ENCODE measurements at regions not wholly inside any gene's neighbourhood (a gene's known extent, or its start where the extent isn't known, plus 50 kb on each side); places are given as distances from the start of the nearest gene placed in this dataset.

- DNase-seq: no peak
- no peak overlapping the region for H3K4me3 Mint-ChIP-seq
- over 99% methylated on average over 8 of the region's 8 CpGs for WGBS (ENCODE audit: insufficient coverage)
- no peak overlapping the region for H3K27ac ChIP-seq (ENCODE audit: low read length)
- no peak overlapping the region for H3K4me3 ChIP-seq (ENCODE audit: control insufficient read depth in 1 of 2, extremely low read depth in 1 of 2, low read length in 1 of 2)
- no peaks in the 10 kb centered on the region for H3K36me3 Mint-ChIP-seq
- peaks cover 3 to 18% of the 10 kb centered on the region in 2 donors for H3K27me3 Mint-ChIP-seq
- no peaks in the 10 kb centered on the region for H3K4me1 ChIP-seq (ENCODE audit: control insufficient read depth in 1 of 2, extremely low read depth in 1 of 2, insufficient read depth in 2 of 2, low read length in 2 of 2)
- no peak overlapping the region for H3K27ac Mint-ChIP-seq
- POLR2A ChIA-PET: no interaction called here
- H3K4me1 Mint-ChIP-seq: no peaks in the 10 kb centered on the region
- peaks cover 0 to 26% of the 10 kb centered on the region in 2 experiments for H3K27me3 ChIP-seq (replicated peaks in 1 of 2; ENCODE audit: control insufficient read depth in 2 of 2, extremely low read depth in 1 of 2, insufficient read depth in 2 of 2, low read length in 1 of 2)
- CTCF ChIA-PET: no interaction called here
- no peaks in the 10 kb centered on the region for H3K9me3 ChIP-seq
- H3K9me3 Mint-ChIP-seq: no peaks in the 10 kb centered on the region
- ATAC-seq (replicated peaks in 1 of 4): no peak
- no peaks in the 10 kb centered on the region for H3K36me3 ChIP-seq (ENCODE audit: control insufficient read depth in 2 of 2, extremely low read depth in 1 of 2, insufficient read depth in 1 of 2, low read length in 1 of 2)
Measured at GRCh38 chr6:40892223-40892622, 146.8 kb downstream of the UNC5CL start.

GRCh38 chr6:40891686-40892085 lies 147.3 kb downstream of the UNC5CL start:
- Histone ChIP-seq H3K9me3 (no peaks in the 10 kb centered on the region), H3K36me3 (ENCODE audit: control insufficient read depth in 2 of 2, extremely low read depth in 1 of 2, insufficient read depth in 1 of 2, low read length in 1 of 2) (no peaks in the 10 kb centered on the region), H3K4me3 (ENCODE audit: control insufficient read depth in 1 of 2, extremely low read depth in 1 of 2, low read length in 1 of 2) (no peak overlapping the region), H3K4me1 (ENCODE audit: control insufficient read depth in 1 of 2, extremely low read depth in 1 of 2, insufficient read depth in 2 of 2, low read length in 2 of 2) (no peaks in the 10 kb centered on the region), H3K27ac (ENCODE audit: low read length) (no peak overlapping the region), H3K27me3 (replicated peaks in 1 of 2; ENCODE audit: control insufficient read depth in 2 of 2, extremely low read depth in 1 of 2, insufficient read depth in 2 of 2, low read length in 1 of 2) (peaks cover 0 to 22% of the 10 kb centered on the region in 2 experiments)
- H3K27ac Mint-ChIP-seq: no peak overlapping the region
- WGBS (ENCODE audit: insufficient coverage): 94% methylated on average over 4 of the region's 8 CpGs
- H3K36me3 Mint-ChIP-seq: no peaks in the 10 kb centered on the region
- POLR2A ChIA-PET: no interaction called here
- no peak overlapping the region for H3K4me3 Mint-ChIP-seq
- H3K27me3 Mint-ChIP-seq: peaks cover 0 to 15% of the 10 kb centered on the region in 2 donors
- no peaks in the 10 kb centered on the region for H3K4me1 Mint-ChIP-seq
- no peak for DNase-seq
- H3K9me3 Mint-ChIP-seq: no peaks in the 10 kb centered on the region
- CTCF ChIA-PET: no interaction called here
- ATAC-seq (replicated peaks in 1 of 4): no peak

- no peak for ATAC-seq (replicated peaks in 1 of 4)
Measured at GRCh38 chr6:40891131-40891530, 147.9 kb downstream of the UNC5CL start.

GRCh38 chr6:40889137-40889832 lies 149.7 kb downstream of the UNC5CL start:
- Mint-ChIP-seq H3K27ac (no peak overlapping the region), H3K27me3 (peaks cover 0 to 13% of the 10 kb centered on the region in 2 donors), H3K9me3 (no peaks in the 10 kb centered on the region), H3K4me1 (no peaks in the 10 kb centered on the region), H3K4me3 (no peak overlapping the region), H3K36me3 (no peaks in the 10 kb centered on the region)
- H3K4me3 ChIP-seq (ENCODE audit: control insufficient read depth in 1 of 2, extremely low read depth in 1 of 2, low read length in 1 of 2): no peak overlapping the region
- POLR2A ChIA-PET: no interaction called here
- 88% methylated on average over 3 of the region's 7 CpGs for WGBS (ENCODE audit: insufficient coverage)
- H3K27ac ChIP-seq (ENCODE audit: low read length): no peak overlapping the region
- H3K4me1 ChIP-seq (ENCODE audit: control insufficient read depth in 1 of 2, extremely low read depth in 1 of 2, insufficient read depth in 2 of 2, low read length in 2 of 2): no peaks in the 10 kb centered on the region
- CTCF ChIA-PET: no interaction called here
- ATAC-seq (replicated peaks in 1 of 4): no peak
- DNase-seq: no peak
- H3K36me3 ChIP-seq (ENCODE audit: control insufficient read depth in 2 of 2, extremely low read depth in 1 of 2, insufficient read depth in 1 of 2, low read length in 1 of 2): no peaks in the 10 kb centered on the region
- peaks cover 0 to 18% of the 10 kb centered on the region in 2 experiments for H3K27me3 ChIP-seq (replicated peaks in 1 of 2; ENCODE audit: control insufficient read depth in 2 of 2, extremely low read depth in 1 of 2, insufficient read depth in 2 of 2, low read length in 1 of 2)
- no peaks in the 10 kb centered on the region for H3K9me3 ChIP-seq

More at GRCh38 chr6:40891131-40891530, 147.9 kb downstream of the UNC5CL start:
- no peaks in the 10 kb centered on the region for H3K36me3 Mint-ChIP-seq
- no peak overlapping the region for H3K27ac ChIP-seq (ENCODE audit: low read length)
- H3K36me3 ChIP-seq (ENCODE audit: control insufficient read depth in 2 of 2, extremely low read depth in 1 of 2, insufficient read depth in 1 of 2, low read length in 1 of 2): no peaks in the 10 kb centered on the region
- H3K4me3 ChIP-seq (ENCODE audit: control insufficient read depth in 1 of 2, extremely low read depth in 1 of 2, low read length in 1 of 2): no peak overlapping the region
- no peaks in the 10 kb centered on the region for H3K9me3 ChIP-seq
- no peak overlapping the region for H3K4me3 Mint-ChIP-seq
- ChIA-PET POLR2A (no interaction called here), CTCF (no interaction called here)
- no peaks in the 10 kb centered on the region for H3K9me3 Mint-ChIP-seq
- H3K27me3 Mint-ChIP-seq: peaks cover 0 to 15% of the 10 kb centered on the region in 2 donors
- no peak overlapping the region for H3K27ac Mint-ChIP-seq
- no peaks in the 10 kb centered on the region for H3K4me1 ChIP-seq (ENCODE audit: control insufficient read depth in 1 of 2, extremely low read depth in 1 of 2, insufficient read depth in 2 of 2, low read length in 2 of 2)
- no peaks in the 10 kb centered on the region for H3K4me1 Mint-ChIP-seq
- WGBS (ENCODE audit: insufficient coverage): 61% methylated on average over 2 of the region's 2 CpGs
- DNase-seq: no peak
- peaks cover 0 to 22% of the 10 kb centered on the region in 2 experiments for H3K27me3 ChIP-seq (replicated peaks in 1 of 2; ENCODE audit: control insufficient read depth in 2 of 2, extremely low read depth in 1 of 2, insufficient read depth in 2 of 2, low read length in 1 of 2)

- H3K27me3 Mint-ChIP-seq: peaks cover 0 to 13% of the 10 kb centered on the region in 2 donors
- no CpG with 5 or more reads among the region's 3 CpGs for WGBS (ENCODE audit: insufficient coverage)
Measured at GRCh38 chr6:40888456-40888990, 150.5 kb downstream of the UNC5CL start.

GRCh38 chr6:40887792-40888340 lies 151.2 kb downstream of the UNC5CL start:
- Mint-ChIP-seq H3K4me1 (no peaks in the 10 kb centered on the region), H3K36me3 (no peaks in the 10 kb centered on the region)
- CTCF ChIA-PET: no interaction called here

More at GRCh38 chr6:40888456-40888990, 150.5 kb downstream of the UNC5CL start:
- peaks cover 0 to 18% of the 10 kb centered on the region in 2 experiments for H3K27me3 ChIP-seq (replicated peaks in 1 of 2; ENCODE audit: control insufficient read depth in 2 of 2, extremely low read depth in 1 of 2, insufficient read depth in 2 of 2, low read length in 1 of 2)
- no peak for DNase-seq
- POLR2A ChIA-PET: no interaction called here
- no peak overlapping the region for H3K4me3 ChIP-seq (ENCODE audit: control insufficient read depth in 1 of 2, extremely low read depth in 1 of 2, low read length in 1 of 2)
- H3K4me1 ChIP-seq (ENCODE audit: control insufficient read depth in 1 of 2, extremely low read depth in 1 of 2, insufficient read depth in 2 of 2, low read length in 2 of 2): no peaks in the 10 kb centered on the region
- H3K9me3 Mint-ChIP-seq: no peaks in the 10 kb centered on the region
- H3K36me3 ChIP-seq (ENCODE audit: control insufficient read depth in 2 of 2, extremely low read depth in 1 of 2, insufficient read depth in 1 of 2, low read length in 1 of 2): no peaks in the 10 kb centered on the region
- H3K4me1 Mint-ChIP-seq: no peaks in the 10 kb centered on the region
- H3K27ac Mint-ChIP-seq: no peak overlapping the region
- no peaks in the 10 kb centered on the region for H3K9me3 ChIP-seq
- H3K27ac ChIP-seq (ENCODE audit: low read length): no peak overlapping the region
- no peaks in the 10 kb centered on the region for H3K36me3 Mint-ChIP-seq
- CTCF ChIA-PET: no interaction called here
- no peak overlapping the region for H3K4me3 Mint-ChIP-seq
- ATAC-seq (replicated peaks in 1 of 4): no peak

More at GRCh38 chr6:40887792-40888340, 151.2 kb downstream of the UNC5CL start:
- DNase-seq: no peak
- Mint-ChIP-seq H3K27ac (no peak overlapping the region), H3K9me3 (no peaks in the 10 kb centered on the region), H3K27me3 (peaks cover 2 to 11% of the 10 kb centered on the region in 2 donors), H3K4me3 (no peak overlapping the region)
- peaks cover 0 to 14% of the 10 kb centered on the region in 2 experiments for H3K27me3 ChIP-seq (replicated peaks in 1 of 2; ENCODE audit: control insufficient read depth in 2 of 2, extremely low read depth in 1 of 2, insufficient read depth in 2 of 2, low read length in 1 of 2)
- no peak overlapping the region for H3K4me3 ChIP-seq (ENCODE audit: control insufficient read depth in 1 of 2, extremely low read depth in 1 of 2, low read length in 1 of 2)
- no peak for ATAC-seq (replicated peaks in 1 of 4)
- H3K36me3 ChIP-seq (ENCODE audit: control insufficient read depth in 2 of 2, extremely low read depth in 1 of 2, insufficient read depth in 1 of 2, low read length in 1 of 2): no peaks in the 10 kb centered on the region
- 76% methylated on average over 4 of the region's 6 CpGs for WGBS (ENCODE audit: insufficient coverage)
- POLR2A ChIA-PET: no interaction called here
- H3K27ac ChIP-seq (ENCODE audit: low read length): no peak overlapping the region
- no peaks in the 10 kb centered on the region for H3K4me1 ChIP-seq (ENCODE audit: control insufficient read depth in 1 of 2, extremely low read depth in 1 of 2, insufficient read depth in 2 of 2, low read length in 2 of 2)
- H3K9me3 ChIP-seq: no peaks in the 10 kb centered on the region
